Hematopoietic multipotent progenitor cell treated with erythropoietin and hydrocortisone succinate and interleukin-3 and kit ligand, for 6 days (in vitro differentiated cells): ENCODE measurements at regions not wholly inside any gene's neighbourhood (a gene's known extent, or its start where the extent isn't known, plus 50 kb on each side); places are given as distances from the start of the nearest gene placed in this dataset.

Source experiments
- DNase-seq: peaks from one replicate; pipeline ENCODE4 v3.0.0-alpha.2; 2015

DNA sequence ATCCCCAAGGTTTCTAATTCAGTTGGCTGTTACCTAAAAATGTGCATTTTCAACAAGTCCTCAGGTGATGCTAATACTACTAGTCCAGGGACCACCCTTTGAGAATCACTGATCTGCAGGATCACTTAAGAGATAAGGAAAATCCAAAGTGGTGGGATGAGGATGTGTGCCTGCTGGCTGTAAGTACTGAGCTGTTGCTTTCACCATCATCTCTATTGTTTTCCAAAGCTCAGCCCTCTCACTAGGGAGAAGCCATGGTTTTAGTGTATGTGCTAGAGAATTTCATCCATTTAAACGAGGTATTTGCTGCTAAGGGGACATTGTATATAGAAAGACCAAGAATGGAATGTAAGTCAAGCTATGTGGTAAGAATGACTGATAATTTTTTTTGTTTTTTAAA, 202.3 kb downstream of the KIF21A start:
- DNase-seq, result no peak

GRCh38 chr12:39239490-39240486, 203.1 kb downstream of the KIF21A start:
- DNase-seq, result no peak

DNA sequence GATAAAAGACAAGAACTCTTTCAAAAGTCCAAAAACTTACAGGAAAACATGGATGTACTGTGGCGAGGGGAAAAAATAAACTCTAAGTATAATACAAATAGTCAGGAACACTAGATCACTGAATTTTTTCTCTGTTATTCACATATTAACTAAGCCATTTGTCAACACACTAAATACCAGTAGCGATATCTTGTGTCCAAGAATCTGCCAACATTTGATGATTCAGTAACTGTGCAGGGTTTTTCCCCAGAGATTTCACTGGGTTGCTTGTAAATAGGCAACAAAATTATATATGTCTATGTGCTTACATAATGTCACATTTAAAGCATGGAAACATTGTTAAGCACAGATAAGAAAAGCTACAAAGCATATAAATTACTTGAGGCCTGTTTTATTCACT, 205.9 kb downstream of the KIF21A start:
- DNase-seq, result no peak

GRCh38 chr12:39235990-39236767, 206.7 kb downstream of the KIF21A start:
- no peak for DNase-seq

DNA sequence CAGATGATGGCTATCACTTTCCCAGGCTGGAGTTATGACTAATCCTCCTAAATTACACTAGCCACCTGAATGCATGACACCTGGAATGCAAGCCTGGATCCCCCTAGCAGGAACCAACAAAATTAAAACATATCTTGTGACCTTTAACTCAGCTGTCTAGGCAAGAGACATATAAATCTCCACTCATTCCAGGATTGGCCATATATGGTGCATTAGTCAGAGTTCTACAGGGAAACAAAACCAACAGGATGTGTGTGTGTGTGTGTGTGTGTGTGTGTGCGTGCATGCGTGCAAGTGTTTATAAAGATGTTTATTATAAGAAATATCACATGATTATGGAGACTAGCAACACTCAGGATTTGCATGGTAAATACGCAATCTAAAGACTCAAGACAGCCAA, 212.8 kb downstream of the KIF21A start:
- DNase-seq, result no peak

GRCh38 chr12:39227218-39227617, 215.7 kb downstream of the KIF21A start:
- no peak for DNase-seq

DNA sequence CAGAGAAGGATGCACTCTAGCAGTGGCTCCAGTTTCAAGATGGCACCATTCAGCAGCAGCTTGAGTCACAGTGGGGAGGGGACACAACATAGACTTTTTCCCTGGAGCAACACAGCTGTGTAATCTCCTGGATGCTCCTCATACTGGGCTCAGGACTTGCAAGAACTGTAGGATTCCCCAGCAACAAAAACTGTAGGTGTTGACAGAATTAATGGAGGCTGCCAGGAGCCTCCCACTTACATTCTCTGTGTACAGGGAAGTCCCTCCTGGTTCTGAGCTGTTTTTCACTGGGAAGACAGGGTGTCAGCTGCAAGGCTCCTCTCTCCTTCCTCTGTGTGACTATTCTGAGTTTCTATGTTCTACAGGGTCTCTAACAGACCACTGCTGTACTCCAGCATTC, 217.9 kb downstream of the KIF21A start:
- no peak for DNase-seq

DNA sequence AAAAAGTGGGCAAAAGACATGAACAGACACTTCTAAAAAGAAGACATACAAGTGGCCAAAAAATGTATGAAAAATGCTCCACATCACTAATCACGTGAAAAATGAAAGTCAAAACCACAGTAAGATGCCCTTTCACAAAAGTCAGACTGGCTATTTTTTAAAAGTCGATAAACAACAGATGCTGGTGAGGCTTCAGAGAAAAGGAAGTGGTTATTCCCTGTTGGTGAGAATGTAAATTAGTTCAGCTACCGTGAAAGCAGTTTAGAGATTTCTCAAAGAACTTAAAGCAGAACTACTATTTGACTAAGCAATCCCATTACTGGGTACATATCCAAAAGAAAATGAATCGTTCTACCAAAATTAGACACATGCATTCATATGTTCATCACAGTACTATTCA, 237.0 kb downstream of the KIF21A start:
- DNase-seq, result no peak

DNA sequence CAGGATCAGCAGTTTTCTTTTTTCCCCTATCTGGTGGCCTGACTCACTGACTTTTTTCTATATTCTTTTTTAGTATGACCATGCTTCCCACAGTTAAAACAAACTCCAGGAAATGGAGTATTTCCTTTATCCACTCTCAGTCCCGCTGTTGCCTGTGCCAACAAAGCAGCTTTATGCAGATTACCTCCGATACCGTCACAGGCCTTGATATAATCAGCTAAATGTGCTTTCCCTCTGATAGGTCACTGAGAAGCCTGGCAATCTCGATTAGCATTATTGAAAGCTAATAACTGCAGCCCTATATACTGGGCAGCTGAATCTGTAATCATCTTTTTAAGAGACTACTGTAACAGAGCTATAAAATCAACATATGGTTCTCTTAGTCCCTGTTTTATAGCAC, 243.6 kb downstream of the KIF21A start:
- no peak for DNase-seq

- no peak for DNase-seq
These were observed 254.2 kb downstream of the KIF21A start for GRCh38 chr12:39188689-39189088.

GRCh38 chr12:39186744-39187143, 256.2 kb downstream of the KIF21A start:
- no peak for DNase-seq

DNA sequence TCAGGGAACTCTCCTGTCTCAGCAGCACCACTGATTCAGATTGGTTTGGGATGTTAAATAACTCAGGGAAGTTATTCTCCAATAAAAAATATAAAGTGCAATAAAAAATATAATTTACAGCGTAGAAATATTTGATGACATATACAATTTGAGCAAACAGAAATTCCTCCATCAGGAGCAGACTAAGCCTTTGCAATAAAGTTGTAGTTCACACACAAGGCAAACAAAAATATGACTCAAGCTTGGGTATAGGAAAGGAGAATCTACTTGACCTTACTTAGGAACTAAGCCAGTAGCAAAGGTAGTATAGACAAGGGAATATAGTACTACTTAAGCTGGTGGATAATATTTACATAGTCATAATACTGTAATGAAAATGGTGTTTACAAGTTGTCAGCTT, 264.1 kb downstream of the KIF21A start:
- no peak for DNase-seq

DNA sequence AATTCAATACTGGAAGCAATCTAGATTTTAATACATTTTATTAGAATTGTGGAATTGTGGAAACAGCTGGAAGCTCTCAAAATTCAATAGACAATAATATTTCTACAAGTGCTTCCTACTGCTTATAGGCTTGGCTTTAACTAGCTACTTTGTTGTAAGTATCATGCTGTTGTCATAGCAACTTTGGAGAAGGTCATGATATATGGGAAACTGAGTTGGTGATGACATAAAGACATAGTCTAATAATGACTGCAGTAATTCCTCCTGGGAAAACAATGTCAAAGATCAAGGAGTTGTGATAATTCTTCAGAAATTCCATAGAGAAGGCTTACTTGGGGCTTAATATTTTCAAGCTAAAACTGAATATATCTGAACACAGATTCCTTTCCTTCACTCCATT, 266.6 kb downstream of the KIF21A start:
- DNase-seq, result no peak

- DNase-seq, result no peak
These were observed 268.3 kb upstream of the CPNE8 start for GRCh38 chr12:39173726-39174125.

DNA sequence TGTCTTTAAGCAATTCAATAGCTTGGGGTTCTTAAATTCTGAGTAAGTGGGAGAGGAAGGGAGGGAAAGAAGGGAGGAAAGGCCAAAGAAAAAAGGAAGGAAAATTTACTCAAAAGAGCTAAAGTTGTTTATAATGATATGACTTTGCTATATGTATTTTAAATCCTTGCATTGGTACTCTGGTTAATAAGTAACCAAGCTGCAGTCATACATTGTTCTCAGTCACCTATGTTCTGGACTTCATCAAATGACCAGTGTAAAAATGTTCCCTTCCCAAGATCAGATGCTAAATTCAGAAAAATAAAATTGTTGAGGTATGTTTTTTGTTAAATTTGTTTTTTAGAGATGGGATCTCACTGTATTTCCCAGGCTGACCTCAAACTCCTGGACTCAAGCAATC, 259.9 kb upstream of the CPNE8 start:
- DNase-seq, result no peak

DNA sequence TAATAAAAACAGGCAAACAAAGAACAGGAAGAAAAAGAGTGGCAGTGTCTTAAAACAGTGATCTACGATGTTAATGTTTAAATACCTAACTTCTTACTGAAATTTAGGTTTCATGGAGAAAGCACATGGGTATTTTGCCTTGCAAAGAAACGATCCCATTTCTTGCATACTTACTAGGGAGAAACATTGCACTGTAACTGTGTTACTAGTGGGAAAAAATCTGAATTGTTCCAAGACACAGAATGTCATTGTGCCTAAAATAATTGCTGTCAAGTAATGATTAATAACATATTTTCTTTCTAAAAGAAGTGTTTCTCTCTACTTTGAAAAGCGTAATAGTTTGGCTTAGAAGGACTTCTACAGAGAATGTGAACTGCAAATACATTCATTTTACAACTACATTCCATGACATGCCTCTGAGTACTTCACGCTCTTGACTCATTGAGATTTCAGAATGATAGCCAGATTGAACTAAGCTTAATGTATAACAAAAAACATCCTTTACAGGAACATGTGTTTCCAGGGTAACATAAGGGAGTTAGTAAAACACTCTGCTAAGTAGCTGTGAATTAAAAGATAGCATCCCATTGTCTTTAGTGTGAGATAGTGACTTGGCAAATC, 256.2 kb upstream of the CPNE8 start:
- no peak for DNase-seq

GRCh38 chr12:39157696-39158342, 252.4 kb upstream of the CPNE8 start:
- no peak for DNase-seq

- peak; percentile 39 for DNase-seq
These were observed 240.0 kb upstream of the CPNE8 start for GRCh38 chr12:39145175-39145999.

- DNase-seq, result peak; percentile 10
These were observed 239.2 kb upstream of the CPNE8 start for GRCh38 chr12:39144613-39145061.

DNA sequence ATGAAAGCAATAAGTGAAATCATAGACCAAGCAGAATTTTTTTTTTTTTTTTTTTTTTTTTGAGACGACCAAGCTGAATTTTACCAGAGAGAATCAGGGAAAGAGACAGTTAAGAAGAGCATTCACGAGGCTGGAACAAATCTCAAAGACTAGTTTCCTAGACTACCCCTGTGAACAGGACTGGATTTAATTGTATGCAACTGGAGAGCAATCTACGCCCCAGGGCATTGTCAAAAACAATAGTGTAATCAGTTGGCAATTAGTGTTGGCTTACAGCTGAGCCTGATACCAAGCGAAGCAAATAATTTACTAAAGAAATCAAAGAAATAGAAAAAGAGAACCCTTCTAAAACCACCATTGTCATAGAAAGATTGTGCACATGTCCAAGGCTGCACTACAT, 232.9 kb upstream of the CPNE8 start:
- DNase-seq, result no peak

DNA sequence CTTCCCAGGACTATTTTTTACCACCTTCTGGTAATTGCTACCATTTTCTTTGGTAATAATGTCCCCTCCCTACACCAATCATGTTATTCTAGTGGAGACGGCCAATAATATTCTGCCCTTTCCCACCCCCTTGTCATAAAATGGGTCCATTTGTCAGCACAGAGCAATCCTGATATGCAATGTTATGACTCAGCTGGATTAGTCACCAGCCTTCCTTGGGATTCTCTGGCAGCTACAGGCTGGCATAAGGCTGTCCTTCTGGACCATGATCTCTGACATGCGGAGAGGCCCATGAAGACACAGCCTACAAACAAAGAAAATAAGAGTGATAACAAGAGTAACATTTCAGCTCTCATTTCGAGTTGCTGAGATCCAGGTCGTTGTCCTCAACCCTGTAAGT, 222.0 kb upstream of the CPNE8 start:
- DNase-seq, result no peak

GRCh38 chr12:39125566-39125965, 220.2 kb upstream of the CPNE8 start:
- no peak for DNase-seq
